ENCODE measurements at regions not wholly inside any gene's neighbourhood (a gene's known extent, or its start where the extent isn't known, plus 50 kb on each side); places are given as distances from the start of the nearest gene placed in this dataset.

- TF ChIP-seq CTCF (IDR thresholded peaks at IDR 0.05; ENCODE audit: poor library complexity, severe bottlenecking) (no peak), SMC3 (conservative IDR thresholded peaks at IDR 0.05; ENCODE audit: poor library complexity) (no peak), POLR2AphosphoS5 (IDR thresholded peaks at IDR 0.05) (no peak), TAF1 (IDR thresholded peaks at IDR 0.05; ENCODE audit: low read depth) (no peak), EP300 (conservative IDR thresholded peaks at IDR 0.05; ENCODE audit: poor library complexity, severe bottlenecking) (no peak), REST (IDR thresholded peaks at IDR 0.05; ENCODE audit: borderline replicate concordance) (no peak)
Observed at GRCh38 chr3:105137911-105138310, 228.8 kb upstream of the ALCAM start.
